ENCODE measurements at regions not wholly inside any gene's neighbourhood (a gene's known extent, or its start where the extent isn't known, plus 50 kb on each side); places are given as distances from the start of the nearest gene placed in this dataset.

GRCh38 chr3:167151636-167152035 lies 228.5 kb downstream of the ZBBX start:
- Histone ChIP-seq H3K27me3 (no peaks in the 10 kb centered on the region), H3K4me1 (no peaks in the 10 kb centered on the region), H3K27ac (replicated peaks in 1 of 4) (no peak overlapping the region), H3K4me3 (no peak overlapping the region), H3K36me3 (no peaks in the 10 kb centered on the region), H3K9me3 (no peaks in the 10 kb centered on the region)
- DNase-seq (ENCODE audit: extremely low spot score) = no peak
- 40% methylated on average over 2 of the region's 2 CpGs for WGBS
- TF ChIP-seq POLR2AphosphoS5 (IDR thresholded peaks at IDR 0.05) (no peak), EP300 (IDR thresholded peaks at IDR 0.05) (no peak), CTCF (IDR thresholded peaks at IDR 0.05) (no peak), POLR2A (IDR thresholded peaks at IDR 0.05; ENCODE audit: low read depth) (no peak)
- intact Hi-C loops (cut with DNase I) = no loop called here

GRCh38 chr3:167148136-167148535 lies 232.0 kb downstream of the ZBBX start:
- 73% methylated on average over 4 of the region's 4 CpGs for WGBS
- no peaks in the 10 kb centered on the region for H3K4me1 ChIP-seq

GRCh38 chr3:167146911-167147310 lies 233.2 kb downstream of the ZBBX start:
- Histone ChIP-seq H3K27ac (replicated peaks in 1 of 4) (no peak overlapping the region), H3K4me3 (no peak overlapping the region), H3K27me3 (no peaks in the 10 kb centered on the region), H3K9me3 (no peaks in the 10 kb centered on the region), H3K4me1 (no peaks in the 10 kb centered on the region), H3K36me3 (no peaks in the 10 kb centered on the region)
- TF ChIP-seq CTCF (IDR thresholded peaks at IDR 0.05) (no peak), EP300 (IDR thresholded peaks at IDR 0.05) (no peak), POLR2A (IDR thresholded peaks at IDR 0.05; ENCODE audit: low read depth) (no peak), POLR2AphosphoS5 (IDR thresholded peaks at IDR 0.05) (no peak)
- WGBS = 57% methylated on average over 3 of the region's 3 CpGs
- intact Hi-C loops (cut with DNase I) = no loop called here
- DNase-seq (ENCODE audit: extremely low spot score) = no peak

More at GRCh38 chr3:167148136-167148535, 232.0 kb downstream of the ZBBX start:
- no peak for TF ChIP-seq CTCF (IDR thresholded peaks at IDR 0.05)
- no peak for TF ChIP-seq POLR2AphosphoS5 (IDR thresholded peaks at IDR 0.05)
- no peak for TF ChIP-seq EP300 (IDR thresholded peaks at IDR 0.05)
- TF ChIP-seq POLR2A (IDR thresholded peaks at IDR 0.05; ENCODE audit: low read depth) = no peak
- H3K36me3 ChIP-seq = no peaks in the 10 kb centered on the region
- DNase-seq (ENCODE audit: extremely low spot score) = no peak
- H3K27ac ChIP-seq (replicated peaks in 1 of 4) = no peak overlapping the region
- no peak overlapping the region for H3K4me3 ChIP-seq
- no peaks in the 10 kb centered on the region for H3K27me3 ChIP-seq
- H3K9me3 ChIP-seq = no peaks in the 10 kb centered on the region
- intact Hi-C loops (cut with DNase I) = no loop called here

DNA sequence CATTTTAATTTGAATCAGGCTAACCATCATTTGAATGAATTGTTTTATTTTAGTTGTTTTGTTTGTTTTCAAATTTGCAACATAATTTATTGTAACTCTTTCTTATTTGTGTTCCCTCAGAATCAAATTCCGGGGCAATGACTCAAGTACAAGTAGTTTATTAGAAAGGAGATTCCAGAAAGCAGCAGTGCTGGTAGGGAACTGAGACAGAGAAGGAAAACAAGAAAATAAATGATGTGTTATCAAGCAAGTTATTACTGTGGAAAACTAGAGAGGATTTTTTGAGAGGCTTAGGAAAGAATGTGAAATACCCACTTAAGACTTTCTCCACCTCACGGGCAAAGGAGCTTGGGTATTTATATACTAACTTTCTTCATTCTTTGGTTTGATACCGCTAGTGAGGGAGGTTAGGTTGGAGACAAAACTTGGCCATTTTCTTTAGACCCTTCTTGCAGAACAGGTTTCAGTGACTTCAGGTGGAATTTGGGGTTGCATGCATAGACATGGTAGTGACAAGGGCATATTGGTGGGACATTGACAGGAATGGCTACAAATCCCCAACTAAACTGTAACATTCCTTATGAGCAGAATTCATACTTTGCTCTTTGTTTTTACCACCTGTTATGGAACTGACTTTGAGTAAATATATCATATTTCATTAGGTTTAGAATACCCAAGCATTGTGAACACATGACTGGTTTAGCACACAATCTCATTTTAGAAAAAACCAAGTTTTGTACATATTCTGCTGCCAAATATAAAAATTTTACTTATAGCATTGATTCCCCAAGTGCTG lies 254.3 kb downstream of the ZBBX start:
- Histone ChIP-seq H3K27ac (replicated peaks in 1 of 4) (no peak overlapping the region), H3K4me3 (no peak overlapping the region), H3K36me3 (no peaks in the 10 kb centered on the region), H3K27me3 (no peaks in the 10 kb centered on the region), H3K4me1 (no peaks in the 10 kb centered on the region), H3K9me3 (no peaks in the 10 kb centered on the region)
- TF ChIP-seq POLR2A (IDR thresholded peaks at IDR 0.05; ENCODE audit: low read depth) (no peak), POLR2AphosphoS5 (IDR thresholded peaks at IDR 0.05) (no peak), EP300 (IDR thresholded peaks at IDR 0.05) (no peak), CTCF (IDR thresholded peaks at IDR 0.05) (no peak)
- intact Hi-C loops (cut with DNase I) = no loop called here
- WGBS = 86% methylated on average over 3 of the region's 3 CpGs
- no peak for DNase-seq (ENCODE audit: extremely low spot score)

- Histone ChIP-seq H3K27me3 (no peaks in the 10 kb centered on the region), H3K9me3 (no peaks in the 10 kb centered on the region), H3K4me1 (no peaks in the 10 kb centered on the region), H3K4me3 (no peak overlapping the region), H3K27ac (replicated peaks in 1 of 4) (no peak overlapping the region), H3K36me3 (no peaks in the 10 kb centered on the region)
- intact Hi-C loops (cut with DNase I) = no loop called here
- no peak for DNase-seq (ENCODE audit: extremely low spot score)
- TF ChIP-seq POLR2AphosphoS5 (IDR thresholded peaks at IDR 0.05) (no peak), CTCF (IDR thresholded peaks at IDR 0.05) (no peak), EP300 (IDR thresholded peaks at IDR 0.05) (no peak), POLR2A (IDR thresholded peaks at IDR 0.05; ENCODE audit: low read depth) (no peak)
- WGBS = 68% methylated on average over 1 of the region's 1 CpG
These were observed 259.3 kb downstream of the ZBBX start for GRCh38 chr3:167120828-167121227.

All from esophagus muscularis mucosa (tissue), 4 donors.